Pancreas (tissue), 10 donors: ENCODE measurements at regions not wholly inside any gene's neighbourhood (a gene's known extent, or its start where the extent isn't known, plus 50 kb on each side); places are given as distances from the start of the nearest gene placed in this dataset.

Experiments used
- ATAC-seq, 4 donors: fragments of 200-7000 bp; cut with Tn5 transposase; one replicate each; pipeline versions ENCODE4 v1.8.0 to v1.9.1; 2020; ENCODE audit warnings: mild to moderate bottlenecking in 4 of 4, moderate library complexity in 4 of 4
- DNase-seq, 6 donors: peaks; one replicate each; pipeline ENCODE4 v3.0.0-alpha.2; 2020
- FAIRE-seq: peaks from 2 replicates; lab custom pipeline; 2012; peaks lifted over from hg19 to GRCh38; lab: Jason Lieb, UNC
- H3K27ac ChIP-seq, 4 donors: fragments of 200-600 bp; sonication (generic); 1 replicate in 3 of 4; 2 replicates in 1 of 4; pipeline versions ENCODE4 v1.5.0 to v1.8.0; 2020
- H3K27me3 ChIP-seq, 4 donors: fragments of 200-600 bp; one replicate each; pipeline ENCODE4 v1.8.0; 2021
- H3K36me3 ChIP-seq, 3 donors: fragments of 200-600 bp; sonication (generic) in 1 of 3; one replicate each; pipeline versions ENCODE4 v1.5.0 to v1.8.0; 2020 to 2021
- H3K4me1 ChIP-seq, 3 donors: fragments of 200-600 bp; one replicate each; pipeline ENCODE4 v1.8.0; 2021
- H3K4me3 ChIP-seq, 4 donors: fragments of 200-600 bp; sonication (generic) in 2 of 4; one replicate each; pipeline versions ENCODE4 v1.5.0 to v1.8.0; 2020 to 2021
- H3K9me3 ChIP-seq, 4 donors: fragments of 200-600 bp; one replicate each; pipeline ENCODE4 v1.8.0; 2021
- CTCF ChIP-seq, 4 donors: fragments of 200-600 bp; sonication (generic) in 3 of 4; IDR thresholded peaks; one replicate each; pipeline versions ENCODE4 v1.5.0 to v1.8.0; 2021; ENCODE audit warnings: antibody characterized with exemption in 4 of 4
- WGBS, 2 donors: extraction: QIAGEN DNeasy Blood & Tissue Kit; methylation state at CpG; one replicate each; pipeline ENCODE4 v1.1.7; 2013; 5-methylcytosine and 5-hydroxymethylcytosine counted together
- intact Hi-C, 3 donors: fragments of 100-400 bp; cut with DNase I; formaldehyde crosslinking; loops; one replicate each; pipeline versions ENCODE4 v1.11.1 to v1.14.2; 2022
- donor health status: healthy with polysubstance abuse.
- donor health status: DM: no; HTN: no; CAD: no; lungs with moderate emphysema.
- donor health status: DM: no; HTN: no; CAD: no.
- donor health status: control.
- donor health status: control.
- donor health status: Bipolar disorder and iron deficiency.
- donor health status: DM: yes; HTN: yes; CAD: no.
- donor health status: DM: no; HTN: no; CAD: no.
- donor health status: DM: no; HTN: no; CAD: no.
- donor health status: DM: yes; HTN: yes; CAD: no.

GRCh38 chr9:86424251-86424891 lies 70.2 kb upstream of the TUT7 start:
- WGBS, 2 donors = 57 to 66% methylated on average over 10 of the region's 10 CpGs
- FAIRE-seq = no peak
- TF ChIP-seq CTCF (IDR thresholded peaks at IDR 0.05) = no peak
- ATAC-seq = peak in 1 of 4 donors; percentile 40
- Histone ChIP-seq H3K27me3 (no peaks in the 10 kb centered on the region), H3K36me3 (no peaks in the 10 kb centered on the region), H3K4me3 (no peak overlapping the region), H3K27ac (no peak overlapping the region), H3K4me1 (no peaks in the 10 kb centered on the region), H3K9me3 (no peaks in the 10 kb centered on the region)
- DNase-seq = no peak
- intact Hi-C loops = no loop called here

- peak; percentile 43 to 71 (median 62) for TF ChIP-seq CTCF (IDR thresholded peaks at IDR 0.05)
- 45 to 54% methylated on average over 10 of the region's 10 CpGs for WGBS, 2 donors
- no peaks in the 10 kb centered on the region for H3K4me1 ChIP-seq
- DNase-seq (no peak), ATAC-seq (peak; percentile 48 to 86 (median 80)), FAIRE-seq (peak; percentile 91)
- H3K9me3 ChIP-seq = no peaks in the 10 kb centered on the region
- H3K4me3 ChIP-seq = no peak overlapping the region
- intact Hi-C loops = no loop called here
- no peaks in the 10 kb centered on the region for H3K27me3 ChIP-seq
- H3K36me3 ChIP-seq = no peaks in the 10 kb centered on the region
- no peak overlapping the region for H3K27ac ChIP-seq
Measured at GRCh38 chr9:86413971-86414880, 60.0 kb upstream of the TUT7 start.

GRCh38 chr9:86410281-86410680 lies 56.1 kb upstream of the TUT7 start:
- 79 to 91% methylated on average over 5 of the region's 5 CpGs for WGBS, 2 donors
- DNase-seq = no peak
- H3K4me1 ChIP-seq = peaks cover 21 to 24% (median 21%) of the 10 kb centered on the region in 3 donors
- intact Hi-C loops = no loop called here
- H3K27me3 ChIP-seq = no peaks in the 10 kb centered on the region
- H3K36me3 ChIP-seq = no peaks in the 10 kb centered on the region
- H3K27ac ChIP-seq = no peak overlapping the region
- FAIRE-seq = no peak
- no peak for ATAC-seq
- no peaks in the 10 kb centered on the region for H3K9me3 ChIP-seq
- TF ChIP-seq CTCF (IDR thresholded peaks at IDR 0.05) = no peak
- no peak overlapping the region for H3K4me3 ChIP-seq

- DNase-seq (no peak), ATAC-seq (no peak), FAIRE-seq (no peak)
- Histone ChIP-seq H3K9me3 (no peaks in the 10 kb centered on the region), H3K27ac (no peak overlapping the region), H3K36me3 (no peaks in the 10 kb centered on the region), H3K4me1 (peaks cover 30 to 35% (median 32%) of the 10 kb centered on the region in 3 donors), H3K27me3 (no peaks in the 10 kb centered on the region), H3K4me3 (no peak overlapping the region)
- 92 to 97% methylated on average over 1 of the region's 1 CpG for WGBS, 2 donors
- intact Hi-C loops = no loop called here
- TF ChIP-seq CTCF (IDR thresholded peaks at IDR 0.05) = no peak
Measured at GRCh38 chr9:86408121-86408520, 53.9 kb upstream of the TUT7 start.
